Suprapubic skin (tissue), 3 donors: ENCODE measurements at regions not wholly inside any gene's neighbourhood (a gene's known extent, or its start where the extent isn't known, plus 50 kb on each side); places are given as distances from the start of the nearest gene placed in this dataset.

Experiments
- CTCF ChIP-seq, 2 donors: fragments of 200-600 bp in 1 of 2; fragments of 450-650 bp in 1 of 2; sonication (generic) in 1 of 2; IDR thresholded peaks; one replicate each; pipeline ENCODE4 v1.5.1; 2016 to 2019; ENCODE audit warnings: antibody characterized with exemption in 2 of 2, mild to moderate bottlenecking in 1 of 2, moderate library complexity in 1 of 2
- EP300 ChIP-seq: sonication (generic); formaldehyde crosslinking; IDR thresholded peaks from one replicate; pipeline ENCODE4 v1.6.1; 2017; ENCODE audit warnings: antibody characterized with exemption
- POLR2A ChIP-seq, 2 donors: fragments of 450-650 bp; IDR thresholded peaks; one replicate each; pipeline ENCODE4 v1.6.1; 2017; ENCODE audit warnings: antibody characterized with exemption in 2 of 2, mild to moderate bottlenecking in 2 of 2, moderate library complexity in 2 of 2

GRCh38 chr18:76546436-76546835 is 51.4 kb upstream of the ZNF516 start:
- TF ChIP-seq POLR2A (IDR thresholded peaks at IDR 0.05) (no peak), EP300 (no peak), CTCF (IDR thresholded peaks at IDR 0.05) (no peak)
